GM12878 (cell line): ENCODE measurements at regions not wholly inside any gene's neighbourhood (a gene's known extent, or its start where the extent isn't known, plus 50 kb on each side); places are given as distances from the start of the nearest gene placed in this dataset.

Experiments used
- ATAC-seq: fragments of 200-7000 bp; cut with Tn5 transposase; 3 replicates; pipeline ENCODE4 v1.9.1; 2020; ENCODE audit warnings: mild to moderate bottlenecking, moderate library complexity
- BruUV-seq: library from RNA; stranded (reverse); fragments of 400-500 nt; replicated peaks from 2 replicates; lab custom pipeline; 2021; lab: Mats Ljungman, UMichigan
- CTCF ChIA-PET: fragments of 300-600 bp; sonication (Branson Sonifier 250); formaldehyde crosslinking; extraction: SDS; loops from one replicate; lab custom pipeline; 2021; ENCODE audit warnings: inconsistent platforms; lab: Yijun Ruan, JAX
- POLR2A ChIA-PET: fragments of 350-600 bp; formaldehyde crosslinking; extraction: SDS; loops from one replicate; lab custom pipeline; 2021; ENCODE audit warnings: inconsistent platforms; lab: Charles Lee
- RAD21 ChIA-PET: fragments of 300-600 bp; sonication (Branson Sonifier 250); formaldehyde crosslinking; loops from one replicate; lab custom pipeline; 2023; ENCODE audit warnings: antibody characterized with exemption; ENCODE audit not compliant: unreplicated experiment; lab: Charles Lee
- SMC1A ChIA-PET: fragments of 300-600 bp; sonication (Branson Sonifier 250); formaldehyde crosslinking; loops from one replicate; lab custom pipeline; 2023; ENCODE audit not compliant: unreplicated experiment, uncharacterized antibody; lab: Charles Lee
- DNase-seq: peaks from one replicate; pipeline ENCODE4 v3.0.0-alpha.2; 2011; ENCODE audit warnings: low read depth, low spot score
- FAIRE-seq: peaks from 3 replicates; lab custom pipeline; 2011; peaks lifted over from hg19 to GRCh38; lab: Jason Lieb, UNC
- H2AFZ ChIP-seq: 2 replicates; pipeline ENCODE4 v1.6.0; 2011; ENCODE audit warnings: low read depth, low read length, control low read depth; ENCODE audit not compliant: control insufficient read depth
- H3K27ac ChIP-seq: 2 replicates; pipeline ENCODE4 v1.5.1; 2011; ENCODE audit warnings: control low read depth; ENCODE audit not compliant: control insufficient read depth, insufficient read depth
- H3K27me3 ChIP-seq, 2 experiments: replicated peaks in 1 of 2; 2 replicates each; pipeline versions ENCODE4 v1.6.0 to v1.6.1; 2011; ENCODE audit warnings: low read length in 1 of 2; ENCODE audit not compliant: control insufficient read depth in 2 of 2, insufficient read depth in 2 of 2
- H3K36me3 ChIP-seq, 2 experiments: 2 replicates each; pipeline ENCODE4 v1.5.1; 2011; ENCODE audit warnings: low read length in 1 of 2; ENCODE audit not compliant: control insufficient read depth in 2 of 2, insufficient read depth in 2 of 2
- H3K4me1 ChIP-seq: 2 replicates; pipeline ENCODE4 v1.6.1; 2011; ENCODE audit warnings: mild to moderate bottlenecking, low read length, moderate library complexity, mixed read lengths; ENCODE audit not compliant: control insufficient read depth, insufficient read depth
- H3K4me2 ChIP-seq: 2 replicates; pipeline ENCODE4 v1.6.0; 2011; ENCODE audit warnings: control low read depth; ENCODE audit not compliant: control insufficient read depth, insufficient read depth
- H3K4me3 ChIP-seq: fragments of 200-600 bp; sonication (generic); 2 replicates; pipeline ENCODE4 v1.5.1; 2016
- H3K79me2 ChIP-seq: 2 replicates; pipeline ENCODE4 v1.6.0; 2011; ENCODE audit warnings: low read length; ENCODE audit not compliant: control insufficient read depth, insufficient read depth
- H3K9ac ChIP-seq: 2 replicates; pipeline ENCODE4 v1.8.0; 2011; ENCODE audit warnings: low read length, control low read depth, mixed read lengths; ENCODE audit not compliant: control insufficient read depth, insufficient read depth
- H3K9me3 ChIP-seq: replicated peaks from 3 replicates; pipeline ENCODE4 v1.5.1; 2011; ENCODE audit warnings: mild to moderate bottlenecking, low read length; ENCODE audit not compliant: control insufficient read depth, insufficient read depth
- H4K20me1 ChIP-seq: 2 replicates; pipeline ENCODE4 v1.6.0; 2011; ENCODE audit not compliant: control insufficient read depth, insufficient read depth
- BCL3 ChIP-seq: IDR thresholded peaks from 2 replicates; pipeline ENCODE4 v1.6.1; 2011; ENCODE audit warnings: borderline replicate concordance, low read depth, mild to moderate bottlenecking, moderate library complexity, low read length; ENCODE audit not compliant: insufficient read depth, poor library complexity, severe bottlenecking
- CEBPB ChIP-seq, 2 experiments: fragments of 150-350 bp in 1 of 2; IDR thresholded peaks; 2 replicates each; pipeline ENCODE4 v1.6.1; 2012 to 2014; ENCODE audit warnings: low read depth in 2 of 2, low read length in 2 of 2, borderline replicate concordance in 1 of 2, inconsistent platforms in 1 of 2
- CHD2 ChIP-seq: IDR thresholded peaks from 2 replicates; pipeline ENCODE4 v1.6.1; 2011; ENCODE audit warnings: low read depth, low read length, improper control_type of control experiment, borderline replicate concordance
- CREM ChIP-seq: IDR thresholded peaks from 2 replicates; pipeline ENCODE4 v1.6.1; 2014; ENCODE audit warnings: antibody characterized with exemption, low read depth
- ETV6 ChIP-seq, 2 experiments: fragments of 450-650 bp in 1 of 2; IDR thresholded peaks in 1 of 2; conservative IDR thresholded peaks in 1 of 2; 2 replicates each; pipeline ENCODE4 v1.6.1; 2014; ENCODE audit warnings: antibody characterized with exemption in 1 of 2, borderline replicate concordance in 1 of 2, low read depth in 1 of 2, mild to moderate bottlenecking in 1 of 2, moderate library complexity in 1 of 2
- JUND ChIP-seq: IDR thresholded peaks from 2 replicates; pipeline ENCODE4 v1.6.1; 2012; ENCODE audit warnings: low read depth, mild to moderate bottlenecking, low read length, improper control_type of control experiment, moderate library complexity
- KLF5 ChIP-seq: fragments of 450-650 bp; IDR thresholded peaks from 2 replicates; pipeline ENCODE4 v1.6.1; 2014; ENCODE audit warnings: mild to moderate bottlenecking; ENCODE audit not compliant: partially characterized antibody
- NFIC ChIP-seq: IDR thresholded peaks from 2 replicates; pipeline ENCODE4 v1.6.1; 2012; ENCODE audit warnings: low read depth, mild to moderate bottlenecking, inconsistent platforms, low read length, moderate library complexity
- NR2C1 ChIP-seq: fragments of 450-650 bp; IDR thresholded peaks from 2 replicates; pipeline ENCODE4 v1.6.1; 2017; ENCODE audit warnings: antibody characterized with exemption, mild to moderate bottlenecking, moderate library complexity
- NRF1 ChIP-seq: conservative IDR thresholded peaks from 2 replicates; pipeline ENCODE4 v1.6.1; 2011; ENCODE audit warnings: mild to moderate bottlenecking, low read depth, low read length, improper control_type of control experiment
- RBBP5 ChIP-seq: fragments of 200-600 bp; sonication (generic); conservative IDR thresholded peaks from 2 replicates; pipeline ENCODE4 v1.6.1; 2016
- REST ChIP-seq: IDR thresholded peaks from 2 replicates; pipeline ENCODE4 v1.6.1; 2012; ENCODE audit warnings: mild to moderate bottlenecking, low read depth, low read length
- ZBTB40 ChIP-seq: fragments of 450-650 bp; IDR thresholded peaks from 2 replicates; pipeline ENCODE4 v1.6.1; 2016; ENCODE audit warnings: mild to moderate bottlenecking, moderate library complexity, borderline replicate concordance
- WGBS: methylation state at CpG from one replicate; pipeline ENCODE4 v1.1.6; 2016; ENCODE audit warnings: low lambda C conversion rate; ENCODE audit not compliant: insufficient replicate concordance, insufficient coverage; ENCODE audit errors: missing lambda C conversion rate; 5-methylcytosine and 5-hydroxymethylcytosine counted together
- in situ Hi-C: fragments of 300-500 bp; cut with MboI; formaldehyde crosslinking; loops from 9 replicates; pipeline ENCODE4 v1.14.3; 2018; ENCODE audit warnings: mixed read lengths
- intact Hi-C: fragments of 100-400 bp; cut with micrococcal nuclease; formaldehyde crosslinking; loops from one replicate; pipeline ENCODE4 v1.14.2; 2022; ENCODE audit not compliant: unreplicated experiment

GRCh38 chr16:6125483-6126259 lies 1028.1 kb upstream of the EEF2KMT start (continued):
- no peak for TF ChIP-seq ZBTB40
- no peak for TF ChIP-seq BCL3
- no peak for TF ChIP-seq ETV6 (conservative IDR thresholded peaks at IDR 0.05 in 1 of 2, IDR thresholded peaks at IDR 0.05 in 1 of 2; ENCODE audit: borderline replicate concordance in 1 of 2, low read depth in 1 of 2)

- DNase-seq (no peak), FAIRE-seq (no peak), ATAC-seq (no peak)
- no peaks in the 10 kb centered on the region for H4K20me1 ChIP-seq
- intact Hi-C loops (no loop called here), in situ Hi-C loops (no loop called here)
- no peak overlapping the region for H2AFZ ChIP-seq
- ChIA-PET CTCF (no interaction called here), POLR2A (no interaction called here), SMC1A (no interaction called here), RAD21 (no interaction called here)
- no peaks in the 10 kb centered on the region for H3K27me3 ChIP-seq
- H3K79me2 ChIP-seq = no peaks in the 10 kb centered on the region
- WGBS = 0% methylated on average over 1 of the region's 1 CpG
- no peak overlapping the region for H3K4me3 ChIP-seq
- no peak overlapping the region for H3K4me2 ChIP-seq
- no peak overlapping the region for H3K9ac ChIP-seq
- BruUV-seq = no TSS peak
- H3K4me1 ChIP-seq = no peaks in the 10 kb centered on the region
- H3K27ac ChIP-seq = no peak overlapping the region
- no peaks in the 10 kb centered on the region for H3K9me3 ChIP-seq
- no peaks in the 10 kb centered on the region for H3K36me3 ChIP-seq
- TF ChIP-seq RBBP5 (no peak), CEBPB (IDR thresholded peaks at IDR 0.05; ENCODE audit: borderline replicate concordance in 1 of 2, low read depth in 2 of 2, low read length in 2 of 2) (no peak), REST (no peak), JUND (no peak), KLF5 (no peak), CREM (no peak), NRF1 (no peak), NFIC (no peak), NR2C1 (no peak), CHD2 (no peak)
Measured at GRCh38 chr16:6124136-6124535, 1026.5 kb upstream of the EEF2KMT start.
